Thyroid gland (tissue), 4 donors: ENCODE measurements at regions not wholly inside any gene's neighbourhood (a gene's known extent, or its start where the extent isn't known, plus 50 kb on each side); places are given as distances from the start of the nearest gene placed in this dataset.

Source experiments
- CTCF ChIP-seq, 6 experiments: fragments of 200-600 bp in 3 of 6; fragments of 450-650 bp in 3 of 6; sonication (generic) in 3 of 6; IDR thresholded peaks; one replicate each; pipeline ENCODE4 v1.5.1; 2016 to 2019; ENCODE audit warnings: antibody characterized with exemption in 6 of 6, mild to moderate bottlenecking in 2 of 6, inconsistent platforms in 1 of 6, moderate library complexity in 1 of 6
- POLR2A ChIP-seq, 2 donors: fragments of 450-650 bp; IDR thresholded peaks; one replicate each; pipeline ENCODE4 v1.6.1; 2017; ENCODE audit warnings: antibody characterized with exemption in 2 of 2, mild to moderate bottlenecking in 2 of 2, moderate library complexity in 1 of 2

GRCh38 chr22:48577691-48578090 lies 1250.0 kb downstream of the BRD1 start:
- TF ChIP-seq CTCF (IDR thresholded peaks at IDR 0.05), result no peak
- no peak for TF ChIP-seq POLR2A (IDR thresholded peaks at IDR 0.05)
